ENCODE measurements at regions not wholly inside any gene's neighbourhood (a gene's known extent, or its start where the extent isn't known, plus 50 kb on each side); places are given as distances from the start of the nearest gene placed in this dataset.
"Not testable (repeated sequence)": the region's sequence is repeated elsewhere in the genome, so short reads cannot be mapped to it uniquely, and the experiment has no call there.

DNA sequence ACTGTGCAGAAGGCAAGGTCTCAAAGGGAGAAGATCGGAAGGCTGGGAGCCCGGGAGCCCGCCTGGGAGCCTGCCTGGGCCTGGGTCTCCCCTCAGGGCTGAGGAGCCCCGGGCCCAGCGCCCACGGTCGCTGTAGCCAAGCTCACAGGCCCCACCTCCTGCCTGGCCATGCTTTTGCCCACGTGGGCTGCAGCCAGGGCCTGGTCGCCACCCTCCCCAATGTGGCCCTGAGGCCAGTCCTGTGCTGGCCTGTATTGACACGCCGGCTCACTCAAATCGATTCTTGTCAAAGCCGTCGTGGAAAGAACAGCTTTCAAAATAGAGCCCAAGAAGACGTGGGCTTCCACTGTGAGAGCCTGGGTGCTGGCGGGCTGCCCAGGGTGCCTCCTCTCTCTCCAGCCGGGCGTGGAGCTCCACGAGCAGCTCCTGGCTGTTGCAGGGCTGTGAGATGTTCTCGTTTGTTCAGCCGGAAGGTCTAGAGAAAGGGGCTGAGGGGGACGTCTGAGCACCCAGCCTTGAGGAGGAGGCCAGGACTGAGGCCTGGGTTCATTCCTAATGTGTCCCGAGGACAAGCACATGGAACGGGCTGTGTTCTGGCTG lies 4433.7 kb upstream of the TPTE start:
- TF ChIP-seq, protein P1, sequence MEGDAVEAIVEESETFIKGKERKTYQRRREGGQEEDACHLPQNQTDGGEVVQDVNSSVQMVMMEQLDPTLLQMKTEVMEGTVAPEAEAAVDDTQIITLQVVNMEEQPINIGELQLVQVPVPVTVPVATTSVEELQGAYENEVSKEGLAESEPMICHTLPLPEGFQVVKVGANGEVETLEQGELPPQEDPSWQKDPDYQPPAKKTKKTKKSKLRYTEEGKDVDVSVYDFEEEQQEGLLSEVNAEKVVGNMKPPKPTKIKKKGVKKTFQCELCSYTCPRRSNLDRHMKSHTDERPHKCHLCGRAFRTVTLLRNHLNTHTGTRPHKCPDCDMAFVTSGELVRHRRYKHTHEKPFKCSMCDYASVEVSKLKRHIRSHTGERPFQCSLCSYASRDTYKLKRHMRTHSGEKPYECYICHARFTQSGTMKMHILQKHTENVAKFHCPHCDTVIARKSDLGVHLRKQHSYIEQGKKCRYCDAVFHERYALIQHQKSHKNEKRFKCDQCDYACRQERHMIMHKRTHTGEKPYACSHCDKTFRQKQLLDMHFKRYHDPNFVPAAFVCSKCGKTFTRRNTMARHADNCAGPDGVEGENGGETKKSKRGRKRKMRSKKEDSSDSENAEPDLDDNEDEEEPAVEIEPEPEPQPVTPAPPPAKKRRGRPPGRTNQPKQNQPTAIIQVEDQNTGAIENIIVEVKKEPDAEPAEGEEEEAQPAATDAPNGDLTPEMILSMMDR (IDR thresholded peaks at IDR 0.05) = not testable (repeated sequence)
- not testable (repeated sequence) for TF ChIP-seq POLR2A (IDR thresholded peaks at IDR 0.05)
